GM23338 (cell line): ENCODE measurements at regions not wholly inside any gene's neighbourhood (a gene's known extent, or its start where the extent isn't known, plus 50 kb on each side); places are given as distances from the start of the nearest gene placed in this dataset.

ENCODE experiments used
- ATAC-seq: fragments of 200-7000 bp; cut with Tn5 transposase; 3 replicates; pipeline ENCODE4 v1.9.1; 2020
- DNase-seq: peaks from one replicate; pipeline ENCODE4 v3.0.0-alpha.2; 2015; ENCODE audit warnings: low spot score
- H2AFZ ChIP-seq: fragments of 200-600 bp; sonication (generic); 2 replicates; pipeline ENCODE4 v1.8.0; 2016; ENCODE audit warnings: antibody characterized with exemption, mild to moderate bottlenecking, moderate library complexity
- H3F3A ChIP-seq: fragments of 200-600 bp; sonication (generic); replicated peaks from 2 replicates; pipeline ENCODE4 v1.8.0; 2017; ENCODE audit warnings: antibody characterized with exemption, mixed run types, low read depth
- H3K27ac ChIP-seq: fragments of 200-600 bp; sonication (generic); 2 replicates; pipeline ENCODE4 v1.6.1; 2016; ENCODE audit warnings: low read depth
- H3K27me3 ChIP-seq: fragments of 200-600 bp; sonication (generic); 2 replicates; pipeline ENCODE4 v1.8.0; 2016; ENCODE audit warnings: mild to moderate bottlenecking, mixed run types, moderate library complexity; ENCODE audit not compliant: insufficient read depth
- H3K36me3 ChIP-seq: fragments of 200-600 bp; sonication (generic); 2 replicates; pipeline ENCODE4 v1.8.0; 2016; ENCODE audit warnings: mild to moderate bottlenecking; ENCODE audit not compliant: insufficient read depth
- H3K4me1 ChIP-seq: fragments of 200-600 bp; sonication (generic); 2 replicates; pipeline ENCODE4 v1.8.0; 2016; ENCODE audit warnings: mild to moderate bottlenecking, moderate library complexity; ENCODE audit not compliant: insufficient read depth
- H3K4me2 ChIP-seq: fragments of 200-600 bp; sonication (generic); 2 replicates; pipeline ENCODE4 v1.7.1; 2017; ENCODE audit warnings: mixed run types
- H3K4me3 ChIP-seq: fragments of 200-600 bp; sonication (generic); 2 replicates; pipeline ENCODE4 v1.6.1; 2016; ENCODE audit warnings: mixed run types
- H3K79me2 ChIP-seq: fragments of 200-600 bp; sonication (generic); replicated peaks from 2 replicates; pipeline ENCODE4 v1.8.0; 2017; ENCODE audit warnings: mild to moderate bottlenecking; ENCODE audit not compliant: insufficient read depth
- H3K9me2 ChIP-seq: fragments of 200-600 bp; sonication (generic); 2 replicates; pipeline ENCODE4 v1.8.0; 2017; ENCODE audit not compliant: insufficient read depth
- H4K20me1 ChIP-seq: fragments of 200-600 bp; sonication (generic); replicated peaks from 2 replicates; pipeline ENCODE4 v1.8.0; 2017; ENCODE audit warnings: mild to moderate bottlenecking; ENCODE audit not compliant: insufficient read depth
- H3K27ac Mint-ChIP-seq: 2 replicates; pipeline ENCODE4 v1.8.0; 2020; ENCODE audit warnings: inconsistent platforms, mild to moderate bottlenecking, moderate library complexity, mixed read lengths
- H3K27me3 Mint-ChIP-seq: 3 replicates; pipeline ENCODE4 v1.8.0; 2022; ENCODE audit warnings: low read depth, mild to moderate bottlenecking, moderate library complexity, mixed read lengths, inconsistent platforms; ENCODE audit not compliant: insufficient read depth, poor library complexity
- H3K36me3 Mint-ChIP-seq: 3 replicates; pipeline ENCODE4 v1.8.0; 2021; ENCODE audit warnings: low read depth, mild to moderate bottlenecking, inconsistent platforms, moderate library complexity, mixed read lengths
- H3K4me1 Mint-ChIP-seq: 3 replicates; pipeline ENCODE4 v1.8.0; 2020; ENCODE audit warnings: mild to moderate bottlenecking, inconsistent platforms, mixed read lengths
- H3K4me3 Mint-ChIP-seq: 3 replicates; pipeline ENCODE4 v1.8.0; 2021; ENCODE audit warnings: moderate library complexity, mild to moderate bottlenecking, inconsistent platforms, mixed read lengths
- H3K9me3 Mint-ChIP-seq: 3 replicates; pipeline ENCODE4 v1.8.0; 2020; ENCODE audit warnings: moderate library complexity, mild to moderate bottlenecking, inconsistent platforms, mixed read lengths
- CREB1 ChIP-seq: fragments of 250-450 bp; sonication (Bioruptor Pico); IDR thresholded peaks from 2 replicates; pipeline ENCODE4 v1.5.0; 2020; ENCODE audit warnings: low read depth, mild to moderate bottlenecking, moderate library complexity
- CTCF ChIP-seq, 2 experiments: fragments of 200-600 bp in 1 of 2; sonication (generic) in 1 of 2; conservative IDR thresholded peaks; 2 replicates each; pipeline versions ENCODE4 v1.5.1 to v1.6.1; 2016 to 2017; ENCODE audit warnings: antibody characterized with exemption in 2 of 2, low read depth in 2 of 2, mild to moderate bottlenecking in 2 of 2, moderate library complexity in 1 of 2
- ETS1 ChIP-seq: IDR thresholded peaks from 2 replicates; pipeline ENCODE4 v1.6.1; 2016; ENCODE audit warnings: antibody characterized with exemption
- EZH2 ChIP-seq: fragments of 200-600 bp; sonication (generic); IDR thresholded peaks from one replicate; pipeline ENCODE4 v1.8.0; 2017; ENCODE audit warnings: antibody characterized with exemption, mild to moderate bottlenecking, low read depth; ENCODE audit not compliant: unreplicated experiment
- EZH2phosphoT487 ChIP-seq: fragments of 200-600 bp; sonication (generic); IDR thresholded peaks from one replicate; pipeline ENCODE4 v1.8.1; 2018; ENCODE audit warnings: antibody characterized with exemption; ENCODE audit not compliant: unreplicated experiment
- JUNB ChIP-seq: IDR thresholded peaks from one replicate; pipeline ENCODE4 v1.6.1; 2016; ENCODE audit warnings: antibody characterized with exemption; ENCODE audit not compliant: unreplicated experiment
- POLR2AphosphoS5 ChIP-seq: IDR thresholded peaks from 2 replicates; pipeline ENCODE4 v1.6.1; 2016; ENCODE audit warnings: antibody characterized with exemption, low read depth
- REST ChIP-seq: IDR thresholded peaks from one replicate; pipeline ENCODE4 v1.6.1; 2018; ENCODE audit warnings: antibody characterized with exemption; ENCODE audit not compliant: unreplicated experiment
- STAT1 ChIP-seq: IDR thresholded peaks from one replicate; pipeline ENCODE4 v1.6.1; 2016; ENCODE audit warnings: antibody characterized with exemption; ENCODE audit not compliant: unreplicated experiment
- ZNF114 ChIP-seq: fragments of 250-450 bp; sonication (Bioruptor Pico); IDR thresholded peaks from 2 replicates; pipeline ENCODE4 v1.5.0; 2020; ENCODE audit warnings: mild to moderate bottlenecking, moderate library complexity
- ZNF331 ChIP-seq: fragments of 250-450 bp; sonication (Bioruptor Pico); IDR thresholded peaks from 2 replicates; pipeline ENCODE4 v1.5.0; 2020; ENCODE audit warnings: low read depth, mild to moderate bottlenecking, moderate library complexity
- ZNF462 ChIP-seq: fragments of 250-450 bp; sonication (Bioruptor Pico); IDR thresholded peaks from 2 replicates; pipeline ENCODE4 v1.5.0; 2020; ENCODE audit warnings: mild to moderate bottlenecking, moderate library complexity

GRCh38 chr7:140263277-140263676, 86.5 kb upstream of the KDM7A start:
- no peaks in the 10 kb centered on the region for H3F3A ChIP-seq
- no peak overlapping the region for H3K4me3 ChIP-seq
- no peak overlapping the region for H3K4me2 ChIP-seq
- DNase-seq (no peak), ATAC-seq (no peak)
- Mint-ChIP-seq H3K4me1 (no peaks in the 10 kb centered on the region), H3K9me3 (no peaks in the 10 kb centered on the region), H3K36me3 (no peaks in the 10 kb centered on the region), H3K27ac (no peak overlapping the region), H3K27me3 (peaks cover 5% of the 10 kb centered on the region), H3K4me3 (no peak overlapping the region)
- H3K27ac ChIP-seq, result no peak overlapping the region
- H3K36me3 ChIP-seq, result no peaks in the 10 kb centered on the region
- TF ChIP-seq CTCF (conservative IDR thresholded peaks at IDR 0.05; ENCODE audit: low read depth in 2 of 2), result no peak
- no peak for TF ChIP-seq POLR2AphosphoS5
- no peak for TF ChIP-seq ZNF462
- TF ChIP-seq CREB1 (CRISPR knock-in tag), result no peak
- no peak for TF ChIP-seq STAT1
- TF ChIP-seq ETS1, result no peak
- no peak for TF ChIP-seq JUNB
- no peak for TF ChIP-seq ZNF331 (CRISPR knock-in tag)
- no peak for TF ChIP-seq REST
- no peak for TF ChIP-seq EZH2phosphoT487
- TF ChIP-seq ZNF114 (CRISPR knock-in tag), result no peak
- TF ChIP-seq EZH2, result no peak
- no peaks in the 10 kb centered on the region for H4K20me1 ChIP-seq
- H2AFZ ChIP-seq, result no peak overlapping the region
- no peaks in the 10 kb centered on the region for H3K79me2 ChIP-seq
- no peaks in the 10 kb centered on the region for H3K27me3 ChIP-seq
- no peaks in the 10 kb centered on the region for H3K4me1 ChIP-seq
- no peaks in the 10 kb centered on the region for H3K9me2 ChIP-seq
